Smooth muscle cell (in vitro differentiated cells): ENCODE measurements at regions not wholly inside any gene's neighbourhood (a gene's known extent, or its start where the extent isn't known, plus 50 kb on each side); places are given as distances from the start of the nearest gene placed in this dataset.

ENCODE experiments used
- DNase-seq: peaks from one replicate; lab custom pipeline; 2025; ENCODE audit not compliant: unreplicated experiment; lab: John Stamatoyannopoulos, UW
- H2AFZ ChIP-seq: fragments of 200-600 bp; sonication (generic); 2 replicates; pipeline ENCODE4 v1.6.0; 2016; ENCODE audit warnings: antibody characterized with exemption, low read depth, mild to moderate bottlenecking
- H3F3A ChIP-seq: fragments of 200-600 bp; sonication (generic); 2 replicates; pipeline ENCODE4 v1.6.0; 2017; ENCODE audit warnings: antibody characterized with exemption, low read depth
- H3K27ac ChIP-seq: fragments of 200-600 bp; sonication (generic); 2 replicates; pipeline ENCODE4 v1.5.1; 2016; ENCODE audit warnings: low read depth, mild to moderate bottlenecking
- H3K27me3 ChIP-seq: fragments of 200-600 bp; sonication (generic); 2 replicates; pipeline ENCODE4 v1.6.1; 2016; ENCODE audit warnings: low read depth, mild to moderate bottlenecking
- H3K36me3 ChIP-seq: fragments of 200-600 bp; sonication (generic); 2 replicates; pipeline ENCODE4 v1.5.1; 2016; ENCODE audit warnings: low read depth
- H3K4me1 ChIP-seq: fragments of 200-600 bp; sonication (generic); 2 replicates; pipeline ENCODE4 v1.5.1; 2016; ENCODE audit warnings: low read depth
- H3K4me2 ChIP-seq: fragments of 200-600 bp; sonication (generic); 2 replicates; pipeline ENCODE4 v1.6.0; 2016; ENCODE audit warnings: mild to moderate bottlenecking
- H3K4me3 ChIP-seq: fragments of 200-600 bp; sonication (generic); 2 replicates; pipeline ENCODE4 v1.5.1; 2016; ENCODE audit warnings: mild to moderate bottlenecking
- H3K79me2 ChIP-seq: fragments of 200-600 bp; sonication (generic); 2 replicates; pipeline ENCODE4 v1.6.0; 2016; ENCODE audit warnings: low read depth, mild to moderate bottlenecking
- H3K9ac ChIP-seq: fragments of 200-600 bp; sonication (generic); 2 replicates; pipeline ENCODE4 v1.6.0; 2016; ENCODE audit warnings: low read depth
- H3K9me3 ChIP-seq: fragments of 200-600 bp; sonication (generic); replicated peaks from 2 replicates; pipeline ENCODE4 v1.5.1; 2016; ENCODE audit warnings: low read depth
- H4K20me1 ChIP-seq: fragments of 200-600 bp; sonication (generic); 2 replicates; pipeline ENCODE4 v1.6.0; 2016; ENCODE audit warnings: low read depth
- WGBS: methylation state at CpG from one replicate; pipeline ENCODE4 v1.1.7; 2016; ENCODE audit warnings: low lambda C conversion rate; 5-methylcytosine and 5-hydroxymethylcytosine counted together
- TF ChIP-seq, protein P1 (sequence below): fragments of 200-600 bp; sonication (generic); IDR thresholded peaks from 2 replicates; pipeline ENCODE4 v1.5.1; 2017; ENCODE audit warnings: borderline replicate concordance, mild to moderate bottlenecking, antibody characterized with exemption; ENCODE audit not compliant: insufficient read depth, poor library complexity, severe bottlenecking

DNA sequence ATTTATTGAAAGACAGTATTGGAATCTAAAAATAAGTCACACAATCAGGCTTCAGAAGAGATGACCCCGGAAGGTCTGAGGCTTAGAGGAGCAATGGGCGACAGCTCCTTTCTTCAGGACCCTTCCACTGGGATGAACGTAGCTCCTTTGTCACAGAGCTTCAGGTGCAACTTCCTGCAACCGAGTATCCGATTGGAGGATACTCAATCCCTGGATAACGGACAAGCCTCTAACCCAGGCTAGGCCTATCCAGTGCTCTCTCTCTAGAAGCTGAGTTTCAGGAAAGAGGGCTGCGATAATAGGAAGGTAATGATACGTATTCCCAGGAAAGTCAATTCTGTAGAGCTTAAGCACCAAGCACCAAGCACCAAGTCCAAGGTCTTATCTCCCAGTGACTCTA lies 349.4 kb upstream of the NPSR1 start:
- no peak overlapping the region for H2AFZ ChIP-seq
- H3K79me2 ChIP-seq: no peaks in the 10 kb centered on the region
- H3K27me3 ChIP-seq: no peaks in the 10 kb centered on the region
- no peak for DNase-seq
- H3K4me1 ChIP-seq: no peaks in the 10 kb centered on the region
- H3K4me2 ChIP-seq: no peak overlapping the region
- TF ChIP-seq, protein P1, sequence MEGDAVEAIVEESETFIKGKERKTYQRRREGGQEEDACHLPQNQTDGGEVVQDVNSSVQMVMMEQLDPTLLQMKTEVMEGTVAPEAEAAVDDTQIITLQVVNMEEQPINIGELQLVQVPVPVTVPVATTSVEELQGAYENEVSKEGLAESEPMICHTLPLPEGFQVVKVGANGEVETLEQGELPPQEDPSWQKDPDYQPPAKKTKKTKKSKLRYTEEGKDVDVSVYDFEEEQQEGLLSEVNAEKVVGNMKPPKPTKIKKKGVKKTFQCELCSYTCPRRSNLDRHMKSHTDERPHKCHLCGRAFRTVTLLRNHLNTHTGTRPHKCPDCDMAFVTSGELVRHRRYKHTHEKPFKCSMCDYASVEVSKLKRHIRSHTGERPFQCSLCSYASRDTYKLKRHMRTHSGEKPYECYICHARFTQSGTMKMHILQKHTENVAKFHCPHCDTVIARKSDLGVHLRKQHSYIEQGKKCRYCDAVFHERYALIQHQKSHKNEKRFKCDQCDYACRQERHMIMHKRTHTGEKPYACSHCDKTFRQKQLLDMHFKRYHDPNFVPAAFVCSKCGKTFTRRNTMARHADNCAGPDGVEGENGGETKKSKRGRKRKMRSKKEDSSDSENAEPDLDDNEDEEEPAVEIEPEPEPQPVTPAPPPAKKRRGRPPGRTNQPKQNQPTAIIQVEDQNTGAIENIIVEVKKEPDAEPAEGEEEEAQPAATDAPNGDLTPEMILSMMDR: no peak
- no peak overlapping the region for H3K4me3 ChIP-seq
- H3K9me3 ChIP-seq: no peaks in the 10 kb centered on the region
- no peaks in the 10 kb centered on the region for H4K20me1 ChIP-seq
- 95% methylated on average over 8 of the region's 8 CpGs for WGBS
- H3K27ac ChIP-seq: no peak overlapping the region
- H3K9ac ChIP-seq: no peak overlapping the region
- no peaks in the 10 kb centered on the region for H3F3A ChIP-seq
- peaks cover 4% of the 10 kb centered on the region for H3K36me3 ChIP-seq

DNA sequence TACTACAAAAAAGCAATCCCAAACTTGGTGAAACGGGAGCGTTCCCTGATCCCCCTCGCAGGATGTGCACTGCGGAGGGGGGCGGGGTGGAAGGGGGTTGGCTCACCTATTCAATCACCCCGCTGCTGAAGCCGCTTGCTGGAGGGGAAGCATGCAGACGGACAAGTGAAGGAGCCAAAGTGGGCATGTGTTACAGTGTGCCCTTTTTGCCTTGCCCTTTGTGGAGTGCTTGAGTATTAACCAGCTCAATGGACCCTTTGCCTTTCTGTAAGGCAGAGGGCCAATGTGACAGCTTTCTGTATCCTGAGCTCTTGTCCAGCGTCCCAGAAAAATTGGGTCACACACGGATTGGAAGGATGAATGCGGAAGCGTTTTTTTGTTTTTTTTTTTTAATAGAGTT lies 348.9 kb upstream of the NPSR1 start:
- Histone ChIP-seq H3K79me2 (no peaks in the 10 kb centered on the region), H3K9ac (no peak overlapping the region), H3K27ac (no peak overlapping the region), H3K9me3 (no peaks in the 10 kb centered on the region), H3K4me2 (no peak overlapping the region), H4K20me1 (no peaks in the 10 kb centered on the region), H3K4me1 (no peaks in the 10 kb centered on the region), H3F3A (no peaks in the 10 kb centered on the region), H3K27me3 (no peaks in the 10 kb centered on the region), H3K4me3 (no peak overlapping the region), H2AFZ (no peak overlapping the region), H3K36me3 (peaks cover 4% of the 10 kb centered on the region)
- WGBS: 93% methylated on average over 12 of the region's 12 CpGs
- DNase-seq: no peak
- TF ChIP-seq, protein P1: no peak

DNA sequence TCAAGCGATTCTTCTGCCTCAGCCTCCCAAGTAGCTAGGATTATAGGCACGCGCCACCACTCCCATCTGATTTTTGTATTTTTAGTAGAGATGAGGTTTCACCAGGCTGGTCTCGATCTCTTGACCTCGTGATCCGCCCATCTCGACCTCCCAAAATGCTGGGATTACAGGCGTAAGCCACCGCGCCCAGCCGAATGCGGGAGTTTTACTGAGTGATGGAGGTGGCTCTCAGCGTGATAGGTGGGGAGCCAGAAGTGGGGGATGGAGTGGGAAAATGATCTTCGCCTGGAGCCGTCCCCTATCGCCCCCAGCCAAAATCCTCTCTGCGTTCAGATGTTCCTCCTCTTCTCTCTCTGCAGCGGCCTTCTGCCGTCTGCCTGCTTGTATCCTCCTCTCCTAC lies 348.4 kb upstream of the NPSR1 start:
- peaks cover 4% of the 10 kb centered on the region for H3K36me3 ChIP-seq
- H3K4me1 ChIP-seq: no peaks in the 10 kb centered on the region
- no peaks in the 10 kb centered on the region for H3K27me3 ChIP-seq
- H3K79me2 ChIP-seq: no peaks in the 10 kb centered on the region
- DNase-seq: no peak
- no peak overlapping the region for H3K4me3 ChIP-seq
- H3F3A ChIP-seq: no peaks in the 10 kb centered on the region
- 97% methylated on average over 19 of the region's 19 CpGs for WGBS
- H3K4me2 ChIP-seq: no peak overlapping the region
- H4K20me1 ChIP-seq: no peaks in the 10 kb centered on the region
- TF ChIP-seq, protein P1: no peak
- no peak overlapping the region for H3K27ac ChIP-seq
- no peak overlapping the region for H2AFZ ChIP-seq
- no peak overlapping the region for H3K9ac ChIP-seq
- no peaks in the 10 kb centered on the region for H3K9me3 ChIP-seq

DNA sequence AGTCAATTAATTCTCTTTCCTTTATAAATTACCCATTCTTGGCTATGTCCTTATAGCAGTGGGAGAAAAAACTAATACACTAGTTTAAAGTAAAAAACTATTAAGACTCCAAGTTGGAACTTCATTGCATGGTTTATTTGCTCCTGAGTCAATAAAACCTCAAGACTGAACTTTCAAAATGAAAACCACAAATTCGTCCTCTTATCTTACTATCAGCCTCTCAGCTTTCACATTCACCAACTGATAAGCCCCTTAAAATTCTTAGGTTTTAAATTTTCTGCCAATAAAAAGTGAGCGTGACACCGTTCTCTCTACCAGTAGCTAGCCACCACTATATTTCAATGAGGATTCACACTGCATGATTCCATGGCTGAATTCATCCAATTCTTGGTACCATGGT lies 346.4 kb upstream of the NPSR1 start:
- no peak overlapping the region for H3K4me3 ChIP-seq
- no peaks in the 10 kb centered on the region for H4K20me1 ChIP-seq
- DNase-seq: no peak
- H3K9ac ChIP-seq: no peak overlapping the region
- H2AFZ ChIP-seq: no peak overlapping the region
- no peaks in the 10 kb centered on the region for H3K9me3 ChIP-seq
- TF ChIP-seq, protein P1: no peak
- WGBS: 67% methylated on average over 3 of the region's 3 CpGs
- no peaks in the 10 kb centered on the region for H3K27me3 ChIP-seq
- no peak overlapping the region for H3K4me2 ChIP-seq
- H3K36me3 ChIP-seq: peaks cover 4% of the 10 kb centered on the region
- no peak overlapping the region for H3K27ac ChIP-seq
- H3K79me2 ChIP-seq: no peaks in the 10 kb centered on the region
- H3F3A ChIP-seq: no peaks in the 10 kb centered on the region
- H3K4me1 ChIP-seq: no peaks in the 10 kb centered on the region
